HEK293T (cell line): ENCODE measurements at regions not wholly inside any gene's neighbourhood (a gene's known extent, or its start where the extent isn't known, plus 50 kb on each side); places are given as distances from the start of the nearest gene placed in this dataset.

Experiments
- ARNT ChIP-seq: fragments of 450-650 bp; IDR thresholded peaks from 2 replicates; pipeline ENCODE4 v1.6.1; 2017; ENCODE audit warnings: mild to moderate bottlenecking
- BHLHE40 ChIP-seq: fragments of 450-650 bp; IDR thresholded peaks from 2 replicates; pipeline ENCODE4 v1.6.1; 2016; ENCODE audit warnings: mild to moderate bottlenecking, moderate library complexity, borderline replicate concordance
- FOXA1 ChIP-seq: fragments of 450-650 bp; IDR thresholded peaks from 2 replicates; pipeline ENCODE4 v1.6.1; 2016; ENCODE audit warnings: mild to moderate bottlenecking
- FOXK2 ChIP-seq: fragments of 450-650 bp; IDR thresholded peaks from 2 replicates; pipeline ENCODE4 v1.6.1; 2016; ENCODE audit warnings: mild to moderate bottlenecking
- FOXM1 ChIP-seq: fragments of 450-650 bp; IDR thresholded peaks from 2 replicates; pipeline ENCODE4 v1.6.1; 2017; ENCODE audit warnings: mild to moderate bottlenecking, borderline replicate concordance
- HDGF ChIP-seq: fragments of 450-650 bp; IDR thresholded peaks from 2 replicates; pipeline ENCODE4 v1.6.1; 2017; ENCODE audit warnings: antibody characterized with exemption, borderline replicate concordance
- LEF1 ChIP-seq: fragments of 450-650 bp; IDR thresholded peaks from 2 replicates; pipeline ENCODE4 v1.6.1; 2017; ENCODE audit warnings: mild to moderate bottlenecking, borderline replicate concordance
- NFRKB ChIP-seq: fragments of 450-650 bp; IDR thresholded peaks from 2 replicates; pipeline ENCODE4 v1.6.1; 2016; ENCODE audit warnings: mild to moderate bottlenecking, moderate library complexity
- SP1 ChIP-seq: fragments of 450-650 bp; IDR thresholded peaks from 2 replicates; pipeline ENCODE4 v1.6.1; 2017
- SUZ12 ChIP-seq: fragments of 450-650 bp; IDR thresholded peaks from 2 replicates; pipeline ENCODE4 v1.6.1; 2016; ENCODE audit warnings: mild to moderate bottlenecking
- ZNF384 ChIP-seq: fragments of 450-650 bp; IDR thresholded peaks from 2 replicates; pipeline ENCODE4 v1.6.1; 2016
- TF ChIP-seq, protein P1 (sequence below): fragments of 450-650 bp; IDR thresholded peaks from 2 replicates; pipeline ENCODE4 v1.6.1; 2016

DNA sequence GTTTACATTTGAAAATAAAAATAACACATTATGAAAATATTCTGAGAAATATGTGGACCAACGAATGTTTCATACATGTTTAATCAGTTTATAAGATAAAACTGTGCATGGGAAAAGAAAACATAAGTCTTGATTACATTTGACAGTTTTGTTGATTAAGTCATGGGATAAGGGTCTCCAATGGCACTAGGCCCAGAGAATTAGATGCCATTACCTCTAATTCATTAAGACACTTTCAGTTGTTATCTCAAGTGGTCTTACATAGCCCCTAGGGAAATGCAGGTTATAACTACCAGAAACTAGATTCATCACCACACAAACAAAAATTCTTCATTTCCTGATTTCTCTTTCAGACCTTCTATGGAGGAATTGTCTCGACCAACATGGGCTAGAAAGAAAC is 300.8 kb downstream of the PCDH7 start:
- TF ChIP-seq NFRKB (no peak), HDGF (no peak), FOXA1 (no peak), FOXK2 (no peak), LEF1 (no peak), BHLHE40 (no peak), SP1 (no peak), ARNT (no peak), ZNF384 (no peak), FOXM1 (no peak), SUZ12 (no peak)
- TF ChIP-seq, protein P1, sequence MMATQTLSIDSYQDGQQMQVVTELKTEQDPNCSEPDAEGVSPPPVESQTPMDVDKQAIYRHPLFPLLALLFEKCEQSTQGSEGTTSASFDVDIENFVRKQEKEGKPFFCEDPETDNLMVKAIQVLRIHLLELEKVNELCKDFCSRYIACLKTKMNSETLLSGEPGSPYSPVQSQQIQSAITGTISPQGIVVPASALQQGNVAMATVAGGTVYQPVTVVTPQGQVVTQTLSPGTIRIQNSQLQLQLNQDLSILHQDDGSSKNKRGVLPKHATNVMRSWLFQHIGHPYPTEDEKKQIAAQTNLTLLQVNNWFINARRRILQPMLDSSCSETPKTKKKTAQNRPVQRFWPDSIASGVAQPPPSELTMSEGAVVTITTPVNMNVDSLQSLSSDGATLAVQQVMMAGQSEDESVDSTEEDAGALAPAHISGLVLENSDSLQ, result no peak
